GM19438 (cell line): ENCODE measurements at regions not wholly inside any gene's neighbourhood (a gene's known extent, or its start where the extent isn't known, plus 50 kb on each side); places are given as distances from the start of the nearest gene placed in this dataset.
A peak's percentile ranks its signal among the peaks of the same experiment; 100 is the strongest.

Source experiments
- ATAC-seq: cut with Tn5 transposase; IDR thresholded peaks from one replicate; pipeline ENCODE4 v1.9.1; 2021; ENCODE audit warnings: low read depth; ENCODE audit not compliant: unreplicated experiment

DNA sequence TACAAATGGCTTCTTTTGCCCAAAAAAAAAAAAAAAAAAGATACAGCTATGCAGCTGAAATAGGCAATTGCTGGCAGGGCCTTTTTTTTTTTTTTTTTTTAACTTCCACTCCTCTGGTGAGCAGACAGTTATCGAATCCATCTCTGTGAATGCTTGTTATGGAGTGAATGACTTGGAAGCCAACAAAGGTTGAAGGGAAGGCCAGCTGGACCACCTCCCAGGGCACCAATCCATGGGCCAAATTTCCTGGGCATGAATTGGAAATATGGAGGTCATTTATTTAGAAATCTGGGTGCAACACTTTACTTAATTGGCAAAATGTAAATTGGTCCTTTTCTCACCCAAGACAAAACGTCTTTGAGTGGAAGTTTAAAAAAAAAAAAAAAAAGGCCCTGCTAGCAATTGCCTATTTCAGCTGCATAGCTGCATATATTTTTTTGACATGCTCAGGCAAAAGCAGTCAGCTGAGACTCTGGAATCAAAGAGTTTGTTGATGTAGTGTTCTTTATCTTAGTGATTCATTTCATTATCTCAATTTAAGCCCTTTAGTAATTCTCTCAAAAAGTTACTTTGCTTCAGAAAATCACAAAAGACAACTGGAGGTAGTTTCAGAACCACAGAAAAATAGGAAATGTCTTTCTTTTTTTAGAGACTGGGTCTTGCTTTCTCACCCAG lies 392.2 kb upstream of the KLF4 start:
- ATAC-seq: no peak

DNA sequence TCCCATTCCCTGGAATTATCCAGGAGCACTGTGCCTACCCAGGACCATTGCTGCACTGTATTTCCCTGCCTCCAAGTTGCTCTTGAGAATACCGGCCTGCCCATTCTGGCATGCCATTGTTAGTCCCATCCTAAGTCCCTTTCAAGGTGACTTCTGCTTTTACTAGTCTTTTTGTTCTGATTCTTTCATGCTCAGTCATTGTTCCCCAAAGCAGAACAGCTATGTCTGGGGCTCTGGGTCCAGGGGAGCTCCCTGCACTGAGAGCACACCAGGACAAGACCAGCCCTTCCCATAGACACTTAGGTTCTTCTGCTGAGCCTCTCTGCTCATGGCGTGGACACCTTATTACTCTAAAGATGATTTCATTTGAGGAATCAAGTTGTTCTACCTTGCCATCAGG lies 388.9 kb upstream of the KLF4 start:
- no peak for ATAC-seq

DNA sequence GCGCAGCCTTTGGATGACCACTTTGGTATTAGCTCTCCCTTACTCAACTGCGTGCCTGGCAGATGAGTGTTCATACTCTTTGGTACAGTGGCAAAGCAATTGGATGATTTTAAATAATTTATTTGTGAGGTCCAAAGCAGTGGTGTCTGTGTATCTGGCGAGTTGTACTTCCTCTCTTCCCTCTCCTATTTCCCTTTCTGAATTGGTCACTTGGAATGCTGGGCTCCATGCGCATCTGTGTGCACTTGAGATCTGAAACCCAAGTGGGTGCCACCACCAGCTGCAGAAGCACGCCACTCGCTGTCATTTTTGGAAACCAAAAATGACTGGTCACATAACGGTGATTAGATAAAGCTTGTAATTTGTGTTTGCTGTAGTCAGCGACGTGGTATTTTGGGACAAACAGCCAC lies 386.0 kb upstream of the KLF4 start:
- no peak for ATAC-seq

DNA sequence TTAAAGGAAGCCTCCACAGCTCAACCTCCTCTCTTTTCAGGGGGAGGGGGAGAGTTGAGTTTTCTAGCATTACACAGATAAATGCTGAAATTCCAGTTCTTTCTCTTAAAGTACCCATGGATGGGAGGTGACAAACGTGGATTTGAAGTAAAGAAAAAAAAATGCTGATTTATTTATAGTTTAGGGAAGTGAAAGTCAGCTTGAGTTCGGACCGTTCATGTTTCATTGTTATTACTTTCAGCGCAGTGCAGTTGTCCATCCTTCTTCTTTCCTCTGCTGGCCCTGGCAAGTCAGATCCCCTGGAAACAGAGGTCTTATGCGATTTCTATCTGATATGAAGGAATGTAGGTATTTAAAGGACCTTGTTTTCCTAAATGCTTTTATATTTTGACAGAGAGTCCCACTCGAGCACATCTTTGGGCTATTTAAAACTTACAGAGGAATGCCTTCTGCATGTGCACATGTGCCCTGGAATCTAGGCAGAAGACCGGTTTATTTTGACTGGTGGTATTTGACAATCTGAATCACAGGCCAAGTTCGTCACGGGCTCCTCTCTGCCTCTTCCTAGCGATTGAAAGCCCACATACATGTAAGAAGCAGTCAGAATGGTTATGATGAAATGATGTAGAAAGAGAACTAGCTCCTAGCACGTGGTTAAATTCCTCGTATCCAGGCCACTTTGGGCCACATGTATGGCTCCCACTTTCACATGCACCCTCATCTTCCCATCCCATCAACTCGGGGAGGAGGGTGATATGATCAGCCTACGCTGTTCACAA lies 385.2 kb upstream of the KLF4 start:
- ATAC-seq: peak; percentile 66

DNA sequence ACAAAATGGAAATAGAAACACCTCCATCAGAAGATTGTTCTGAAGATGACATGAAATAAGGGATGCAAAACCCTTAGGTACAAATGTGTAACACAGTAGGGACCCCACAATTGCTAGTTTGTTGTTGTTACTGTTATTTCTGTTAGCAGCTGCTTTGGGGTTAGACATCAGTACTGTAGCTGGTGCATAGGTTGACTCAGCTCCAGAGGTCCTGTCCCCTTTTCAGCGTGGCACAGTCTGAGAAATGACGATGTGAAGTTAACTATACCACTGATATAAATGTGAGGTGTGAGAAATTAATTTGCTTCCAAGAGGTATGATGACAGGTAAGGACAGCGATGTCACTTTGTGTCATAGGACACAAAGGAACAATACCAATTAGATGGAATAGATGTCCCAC lies 384.6 kb upstream of the KLF4 start:
- peak; percentile 19 for ATAC-seq

DNA sequence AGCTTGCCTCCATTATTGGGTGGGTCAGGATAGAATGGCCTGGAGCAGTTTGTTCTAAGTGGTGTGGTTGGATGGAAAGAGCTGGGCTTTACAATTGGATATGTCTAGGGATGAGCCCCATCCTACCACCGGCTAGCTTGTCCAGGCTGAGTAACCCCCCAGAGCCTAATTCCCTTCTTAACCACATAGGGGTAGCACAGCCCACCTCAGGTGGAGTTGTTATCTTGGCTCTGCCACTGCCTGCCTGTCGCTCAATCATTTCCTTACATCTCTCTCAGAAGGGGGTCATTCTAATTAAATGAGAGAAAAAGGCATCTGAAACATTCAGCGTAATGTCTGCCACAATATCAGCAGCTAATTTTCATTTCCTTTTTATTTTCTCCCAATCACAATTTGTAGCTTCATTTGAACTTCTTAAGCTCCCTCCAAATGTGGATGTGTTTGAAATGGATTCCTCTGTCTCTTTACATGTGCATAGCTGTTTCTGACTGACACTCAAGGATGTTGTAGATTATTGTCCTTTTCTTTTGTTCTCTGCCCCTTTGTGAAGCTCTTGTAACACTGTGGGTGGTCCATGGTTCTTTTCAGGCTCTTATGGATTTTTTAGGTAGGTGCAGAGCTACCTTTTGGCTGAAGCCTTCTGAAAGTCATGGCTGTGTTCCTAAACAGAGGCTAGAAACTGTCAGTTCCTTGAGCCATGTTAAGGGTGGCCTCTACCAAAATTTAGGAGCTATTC lies 383.1 kb upstream of the KLF4 start:
- no peak for ATAC-seq

DNA sequence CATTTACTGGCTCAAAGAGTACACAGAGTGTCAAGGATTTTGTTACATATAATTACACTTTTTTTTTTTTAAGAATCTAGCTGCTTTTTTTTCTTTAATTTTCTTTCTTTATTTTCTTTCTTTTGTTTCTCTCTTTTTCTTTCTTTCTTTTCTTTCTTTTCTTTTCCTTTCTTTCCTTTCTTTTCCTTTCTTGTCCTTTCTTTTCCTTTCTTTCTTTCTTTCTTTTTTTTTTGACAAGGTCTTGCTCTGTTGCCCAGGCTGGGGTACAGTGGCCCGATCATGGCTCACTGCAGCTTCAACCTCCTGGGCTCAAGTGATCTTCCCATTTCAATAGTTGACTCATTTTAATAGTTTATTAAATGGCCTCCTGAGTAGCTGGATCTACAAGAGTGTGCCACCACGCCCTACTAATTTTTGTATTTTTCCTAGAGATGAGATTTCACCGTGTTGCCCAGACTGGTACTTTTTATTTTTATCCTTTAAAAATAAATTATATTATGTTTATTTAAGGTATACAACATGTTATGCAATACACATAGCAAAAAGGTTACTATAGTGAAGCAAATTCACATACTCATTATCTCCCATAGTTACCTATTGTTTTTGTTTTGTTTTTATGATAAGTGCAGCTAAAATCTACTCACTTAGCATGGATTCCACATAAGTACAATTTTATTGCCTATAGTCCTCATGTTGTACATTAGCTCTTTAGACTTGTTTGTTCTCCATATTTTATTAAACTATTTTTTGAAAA lies 381.5 kb upstream of the KLF4 start:
- ATAC-seq: no peak

DNA sequence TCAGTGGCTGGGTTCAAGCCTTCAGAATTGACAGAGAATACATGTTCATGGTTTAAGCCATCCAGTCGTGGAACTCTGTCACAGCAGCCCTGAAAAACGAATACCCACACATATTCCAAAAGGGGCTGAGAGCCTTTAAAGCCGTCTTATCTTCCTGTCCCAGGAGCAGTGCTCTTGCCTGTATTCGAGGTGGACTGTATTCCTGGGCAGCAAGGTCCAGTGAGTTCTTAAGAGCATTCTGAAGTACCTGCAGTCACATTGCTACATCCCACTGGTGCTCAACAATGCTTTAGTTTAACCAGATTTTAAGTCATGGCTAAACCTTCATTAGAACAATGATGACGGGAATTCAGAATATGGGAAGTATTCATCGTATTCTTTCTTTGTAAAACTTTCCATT lies 380.7 kb upstream of the KLF4 start:
- ATAC-seq: no peak

DNA sequence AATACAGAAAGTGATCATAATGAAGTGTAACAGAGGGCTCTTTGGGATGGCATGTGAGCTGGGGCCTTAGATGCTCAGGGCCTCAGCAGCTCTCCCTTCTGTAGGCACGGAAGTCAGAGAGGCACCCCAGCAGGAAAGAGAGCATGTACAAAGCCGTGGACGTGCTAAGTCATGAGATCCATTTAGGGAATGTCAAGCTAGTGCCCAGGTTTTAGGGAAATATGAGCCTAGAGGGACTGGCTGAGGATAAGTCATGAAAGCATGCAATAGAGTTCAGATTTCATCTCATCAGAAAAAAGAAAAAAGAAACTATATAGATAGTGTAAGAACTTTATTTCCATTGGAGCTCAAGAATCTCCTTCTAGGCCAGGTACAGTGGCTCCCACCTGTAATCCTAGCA lies 379.5 kb upstream of the KLF4 start:
- no peak for ATAC-seq

DNA sequence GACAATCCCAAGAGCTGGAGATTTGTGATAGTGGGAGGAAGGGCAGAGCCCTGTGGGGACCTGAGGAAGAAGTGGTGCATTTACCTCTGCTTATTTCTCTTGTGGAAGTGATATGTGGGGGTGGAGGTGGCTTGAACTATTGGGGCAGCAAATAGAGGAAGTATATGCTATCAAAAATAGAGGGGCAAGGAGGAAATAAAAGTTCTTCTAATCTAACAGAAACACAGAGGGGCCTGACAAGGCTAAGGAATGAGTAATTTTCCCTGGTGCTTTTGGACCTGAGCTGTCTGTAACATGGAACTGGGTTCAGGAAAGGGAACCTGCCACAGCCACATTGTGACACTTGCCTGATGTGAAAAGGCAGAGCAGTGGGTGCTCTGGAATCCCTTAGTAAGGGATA lies 378.6 kb upstream of the KLF4 start:
- ATAC-seq: no peak

DNA sequence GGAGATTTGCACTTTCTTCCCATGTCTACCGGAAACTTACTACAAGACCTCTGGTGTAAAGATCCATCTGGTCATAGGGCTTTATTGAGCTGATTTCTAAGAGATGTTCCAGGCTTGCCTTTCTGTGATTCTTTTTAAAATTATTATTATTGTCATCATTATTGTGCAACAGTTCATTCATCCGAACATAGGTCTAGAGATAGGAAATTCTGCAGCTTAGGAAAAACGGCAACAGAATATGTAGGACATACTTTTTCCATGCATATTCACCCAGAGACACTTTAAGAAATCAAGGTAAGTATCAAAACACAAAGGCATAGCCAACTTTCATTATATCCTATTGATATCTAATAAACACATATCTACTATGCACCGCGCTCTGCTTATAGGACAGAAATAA lies 378.2 kb upstream of the KLF4 start:
- ATAC-seq: no peak

DNA sequence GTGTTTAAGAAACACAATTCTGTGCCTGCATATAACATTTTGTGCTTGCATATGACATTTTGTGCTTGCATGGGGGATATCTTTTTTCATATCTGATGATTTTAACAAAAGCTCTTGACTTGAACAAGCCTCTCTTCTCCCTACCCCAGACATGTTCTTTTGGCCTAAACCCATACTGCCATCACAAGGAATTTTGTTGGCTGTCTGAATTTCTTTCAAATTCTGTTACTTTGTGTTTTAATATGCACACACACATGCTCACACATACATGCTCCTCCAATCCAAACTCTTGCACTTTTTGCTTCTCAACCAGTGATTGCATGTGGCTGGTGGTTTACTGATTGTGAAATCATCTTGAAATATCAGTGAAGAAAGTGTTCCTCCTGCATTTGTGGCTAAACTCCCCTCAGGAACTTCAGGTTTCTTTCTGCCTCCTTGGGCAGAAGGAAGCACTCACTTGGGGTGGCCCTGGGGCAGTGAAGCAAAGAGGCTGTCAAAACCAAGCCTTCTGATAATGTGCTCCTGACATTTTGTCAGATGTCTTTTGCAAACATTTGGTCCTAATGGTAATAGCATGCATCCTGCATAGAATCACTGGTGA lies 377.2 kb upstream of the KLF4 start:
- ATAC-seq: no peak

DNA sequence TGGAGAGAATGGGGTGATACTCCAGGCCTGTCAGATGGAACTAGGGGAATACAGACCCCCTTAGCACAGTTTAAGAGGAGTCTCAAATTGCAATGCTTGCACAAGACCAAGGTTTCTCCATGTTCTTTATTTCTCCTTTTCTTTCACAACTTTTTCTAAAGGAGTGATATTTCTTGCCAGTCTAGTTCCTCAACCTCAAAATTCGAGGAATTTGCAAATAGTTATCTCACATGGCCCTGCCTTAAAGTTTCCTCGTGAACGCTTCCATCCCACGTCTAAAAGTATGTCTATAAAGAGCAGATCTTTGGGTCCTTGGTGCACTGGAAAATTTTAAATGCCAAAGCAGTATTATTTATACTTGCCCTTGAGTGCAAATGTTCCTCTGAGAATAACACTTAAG lies 373.8 kb upstream of the KLF4 start:
- ATAC-seq: no peak

DNA sequence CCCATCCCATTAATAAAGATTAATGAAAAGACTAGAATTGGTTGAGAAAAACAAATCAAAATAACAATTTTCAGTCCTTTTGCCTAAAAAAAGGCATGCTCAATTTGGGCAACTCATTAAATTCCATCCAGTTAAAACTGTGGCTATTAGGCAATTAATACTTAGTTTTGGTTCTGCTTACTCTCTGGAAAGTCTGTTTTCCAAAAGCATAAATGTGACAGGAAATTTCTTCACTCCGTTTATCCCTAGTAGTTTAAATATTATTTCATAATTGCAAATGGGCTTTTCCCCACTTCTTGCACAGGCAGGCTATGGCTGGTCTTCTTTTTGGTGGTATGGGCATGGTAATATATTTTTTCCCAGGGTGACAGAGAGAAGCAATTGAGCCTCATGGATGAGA lies 373.3 kb upstream of the KLF4 start:
- ATAC-seq: no peak

DNA sequence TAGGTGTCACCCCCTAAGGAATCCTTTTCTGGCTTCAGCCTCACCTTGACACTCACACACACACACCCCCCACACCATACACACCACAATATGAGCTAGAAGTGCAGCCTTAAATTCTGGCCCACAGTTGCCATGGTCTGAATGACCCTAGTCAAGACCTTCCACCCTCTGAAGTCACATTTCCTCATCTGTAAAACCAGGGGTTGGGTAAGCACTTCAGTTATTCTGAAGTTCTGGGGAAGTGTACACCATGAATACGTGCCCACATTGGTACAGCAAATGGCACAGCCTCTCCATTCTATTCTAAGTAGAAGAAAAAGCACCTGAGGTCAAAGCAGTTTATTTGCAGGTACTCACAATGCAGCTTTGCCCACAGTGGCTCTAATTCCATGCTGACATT lies 372.8 kb upstream of the KLF4 start:
- ATAC-seq: no peak

DNA sequence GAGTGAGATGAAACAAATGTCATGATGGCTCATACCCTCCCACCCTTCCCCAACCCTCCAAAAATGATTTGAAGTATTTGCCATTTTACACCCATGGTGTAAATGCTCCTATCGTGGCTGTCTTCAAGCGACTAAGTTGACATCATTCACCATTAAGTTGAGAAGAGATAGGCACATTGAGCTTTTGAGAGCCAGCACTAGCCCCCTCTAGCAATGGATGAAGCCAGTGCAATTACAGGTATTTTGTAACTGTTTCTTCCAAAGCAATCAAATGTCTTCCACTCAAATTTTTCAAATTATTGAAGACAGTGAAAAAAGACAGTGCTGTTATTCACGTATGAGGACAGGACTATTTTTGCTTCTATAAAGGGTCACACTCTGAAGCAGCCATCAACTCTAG lies 371.5 kb upstream of the KLF4 start:
- ATAC-seq: no peak

DNA sequence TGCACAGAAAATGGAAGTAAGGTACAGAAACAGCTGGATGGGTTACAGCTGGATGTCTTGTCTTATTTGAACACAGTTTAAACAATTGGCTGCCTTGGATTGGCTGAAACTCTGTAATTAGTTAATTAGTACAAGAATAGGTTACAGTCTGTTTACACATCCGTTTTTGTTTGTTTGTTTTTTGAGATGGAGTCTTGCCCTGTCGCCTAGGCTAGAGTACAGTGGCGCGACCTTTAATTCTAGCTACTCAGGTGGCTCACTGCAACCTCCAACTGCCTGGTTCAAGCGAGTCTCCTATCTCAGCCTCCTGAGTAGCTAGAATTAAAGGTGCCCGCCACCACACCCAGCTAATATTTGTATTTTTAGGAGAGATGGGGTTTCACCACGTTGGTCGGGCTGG lies 368.7 kb upstream of the KLF4 start:
- ATAC-seq: no peak

DNA sequence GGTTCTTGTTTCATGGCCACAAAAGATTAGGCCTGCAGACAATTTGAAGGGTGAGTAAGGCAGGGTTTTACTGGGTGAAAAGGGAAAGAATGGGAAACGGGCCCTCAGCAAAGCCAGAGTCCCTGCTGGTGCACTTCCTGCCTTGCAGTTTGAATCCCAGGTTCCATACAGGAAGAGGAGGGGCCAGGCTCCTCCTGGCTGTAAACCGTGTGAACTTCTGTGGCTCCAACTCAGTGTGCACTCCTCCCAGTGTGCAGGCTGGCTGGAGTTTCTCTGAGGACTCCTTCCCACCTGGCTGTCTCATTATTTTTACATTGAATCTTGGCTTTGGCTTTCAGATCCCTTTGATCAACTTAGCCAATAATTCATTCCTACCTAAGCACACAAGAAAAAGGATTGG lies 367.1 kb upstream of the KLF4 start:
- ATAC-seq: no peak

DNA sequence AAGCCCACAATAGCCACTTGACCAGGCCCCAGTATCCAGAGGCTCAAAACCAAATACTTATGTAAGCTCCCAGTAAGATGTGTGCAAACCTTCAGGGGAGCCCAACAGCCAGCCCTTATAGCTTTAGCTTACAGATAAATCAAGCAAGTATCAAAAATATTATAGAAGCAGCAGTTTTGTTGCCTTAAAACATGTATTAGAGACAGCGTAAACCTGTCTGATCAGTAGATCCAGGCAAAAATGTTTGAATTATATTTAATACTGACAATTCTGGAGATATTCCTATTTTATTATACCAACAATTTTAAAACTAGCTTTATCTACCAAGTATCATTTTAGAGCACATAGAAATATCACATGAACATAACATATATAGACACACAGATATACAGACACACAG lies 365.6 kb upstream of the KLF4 start:
- ATAC-seq: no peak

DNA sequence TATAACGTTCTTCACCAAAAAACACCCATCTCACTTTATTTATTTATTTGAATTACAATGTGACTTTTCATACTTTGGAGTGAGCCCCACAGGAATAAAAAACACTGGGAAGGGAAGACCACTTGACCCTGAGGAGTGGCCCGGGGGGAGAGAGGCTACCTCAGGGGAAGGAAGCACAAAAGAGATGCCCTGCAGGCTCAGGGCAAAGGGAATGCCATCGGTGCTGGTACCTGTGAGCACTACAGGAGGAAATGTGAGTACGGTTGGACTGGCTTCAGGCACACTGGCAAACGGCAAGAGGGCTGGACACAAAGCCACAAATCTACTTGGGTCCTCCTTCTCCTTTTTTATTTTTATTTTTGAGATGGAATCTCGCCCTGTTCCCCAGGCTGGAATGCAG lies 363.9 kb upstream of the KLF4 start:
- no peak for ATAC-seq

DNA sequence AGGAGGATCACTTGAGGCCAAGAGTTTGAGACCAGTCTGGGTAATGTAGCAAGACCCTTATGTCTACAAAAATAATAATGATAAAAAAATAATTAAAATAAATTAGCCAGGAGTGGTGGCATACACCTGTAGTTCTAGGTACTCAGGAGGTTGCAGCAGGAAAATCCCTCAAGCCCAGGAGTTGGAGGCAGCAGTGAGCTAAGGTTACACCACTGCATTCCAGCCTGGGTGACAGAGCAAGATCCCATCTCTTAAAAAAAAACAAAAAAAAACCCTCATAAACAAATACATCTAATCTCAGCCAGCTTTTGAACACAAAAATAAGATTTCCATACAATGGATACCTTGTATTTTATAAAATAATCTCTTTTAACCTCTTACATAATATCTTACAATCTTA lies 363.3 kb upstream of the KLF4 start:
- ATAC-seq: no peak
